Left hindlimb (tissue), 1 donor: ENCODE measurements at regions not wholly inside any gene's neighbourhood (a gene's known extent, or its start where the extent isn't known, plus 50 kb on each side); places are given as distances from the start of the nearest gene placed in this dataset.

Experiments used
- DNase-seq: peaks from one replicate; pipeline ENCODE4 v3.0.0-alpha.2; 2018

- no peak for DNase-seq
These were observed 86.6 kb upstream of the ERRFI1 start for GRCh38 chr1:8112611-8113261.

GRCh38 chr1:8111560-8111959 is 85.5 kb upstream of the ERRFI1 start:
- no peak for DNase-seq

- DNase-seq, result no peak
These were observed 83.1 kb upstream of the ERRFI1 start for GRCh38 chr1:8109216-8109615.

GRCh38 chr1:8107897-8108296 is 81.8 kb upstream of the ERRFI1 start:
- DNase-seq, result no peak

- DNase-seq, result no peak
These were observed 78.4 kb upstream of the ERRFI1 start for GRCh38 chr1:8104278-8105236.

GRCh38 chr1:8097908-8098307 is 71.8 kb upstream of the ERRFI1 start:
- no peak for DNase-seq

- no peak for DNase-seq
These were observed 71.1 kb upstream of the ERRFI1 start for GRCh38 chr1:8097077-8097799.

GRCh38 chr1:8096105-8097011 is 70.2 kb upstream of the ERRFI1 start:
- DNase-seq, result no peak

- DNase-seq, result no peak
These were observed 69.5 kb upstream of the ERRFI1 start for GRCh38 chr1:8095584-8095983.

GRCh38 chr1:8094481-8095241 is 68.6 kb upstream of the ERRFI1 start:
- no peak for DNase-seq

GRCh38 chr1:8093221-8093980 is 67.3 kb upstream of the ERRFI1 start:
- DNase-seq, result no peak

GRCh38 chr1:8092657-8093056 is 66.5 kb upstream of the ERRFI1 start:
- no peak for DNase-seq

- DNase-seq, result no peak
These were observed 65.6 kb upstream of the ERRFI1 start for GRCh38 chr1:8091691-8092090.

GRCh38 chr1:8090241-8090702 is 64.2 kb upstream of the ERRFI1 start:
- no peak for DNase-seq

GRCh38 chr1:8089535-8090228 is 63.6 kb upstream of the ERRFI1 start:
- DNase-seq, result no peak

- DNase-seq, result no peak
These were observed 59.9 kb upstream of the ERRFI1 start for GRCh38 chr1:8086055-8086454.

- DNase-seq, result no peak
These were observed 58.8 kb upstream of the ERRFI1 start for GRCh38 chr1:8084913-8085312.

- no peak for DNase-seq
These were observed 57.8 kb upstream of the ERRFI1 start for GRCh38 chr1:8083739-8084484.

GRCh38 chr1:8082945-8083344 is 56.8 kb upstream of the ERRFI1 start:
- no peak for DNase-seq
